GM06990 (cell line): ENCODE measurements at regions not wholly inside any gene's neighbourhood (a gene's known extent, or its start where the extent isn't known, plus 50 kb on each side); places are given as distances from the start of the nearest gene placed in this dataset.

Experiments
- DNase-seq: peaks from one replicate; pipeline ENCODE4 v3.0.0-alpha.2; 2011; ENCODE audit not compliant: insufficient read length; ENCODE audit errors: extremely low read depth
- H3K27me3 ChIP-seq: replicated peaks from 2 replicates; pipeline ENCODE4 v1.6.0; 2011; ENCODE audit warnings: low read length; ENCODE audit not compliant: control insufficient read depth, insufficient read depth
- H3K36me3 ChIP-seq: 2 replicates; pipeline ENCODE4 v1.5.1; 2011; ENCODE audit warnings: low read length; ENCODE audit not compliant: control insufficient read depth, insufficient read depth
- H3K4me3 ChIP-seq: replicated peaks from 2 replicates; pipeline ENCODE4 v1.5.1; 2011; ENCODE audit warnings: low read depth, mild to moderate bottlenecking, control low read depth, low read length
- CTCF ChIP-seq: IDR thresholded peaks from 2 replicates; pipeline ENCODE4 v1.5.1; 2011; ENCODE audit warnings: low read length, control low read depth, mild to moderate bottlenecking, inconsistent platforms; ENCODE audit not compliant: insufficient read depth, poor library complexity, severe bottlenecking

GRCh38 chr12:93214523-93215289 is 163.0 kb upstream of the NUDT4 start:
- no peak for DNase-seq
- Histone ChIP-seq H3K36me3 (no peaks in the 10 kb centered on the region), H3K27me3 (no peaks in the 10 kb centered on the region), H3K4me3 (no peak overlapping the region)
- no peak for TF ChIP-seq CTCF

- DNase-seq, result no peak
- Histone ChIP-seq H3K4me3 (no peak overlapping the region), H3K27me3 (no peaks in the 10 kb centered on the region), H3K36me3 (no peaks in the 10 kb centered on the region)
- TF ChIP-seq CTCF, result no peak
These were observed 162.4 kb upstream of the NUDT4 start for GRCh38 chr12:93215290-93215678.

GRCh38 chr12:93219947-93220346 is 157.8 kb upstream of the NUDT4 start:
- Histone ChIP-seq H3K4me3 (no peak overlapping the region), H3K36me3 (no peaks in the 10 kb centered on the region), H3K27me3 (no peaks in the 10 kb centered on the region)
- TF ChIP-seq CTCF, result no peak
- DNase-seq, result no peak

- DNase-seq, result no peak
- no peaks in the 10 kb centered on the region for H3K27me3 ChIP-seq
- no peaks in the 10 kb centered on the region for H3K36me3 ChIP-seq
- no peak overlapping the region for H3K4me3 ChIP-seq
- TF ChIP-seq CTCF, result no peak
These were observed 155.9 kb upstream of the NUDT4 start for GRCh38 chr12:93221841-93222240.

DNA sequence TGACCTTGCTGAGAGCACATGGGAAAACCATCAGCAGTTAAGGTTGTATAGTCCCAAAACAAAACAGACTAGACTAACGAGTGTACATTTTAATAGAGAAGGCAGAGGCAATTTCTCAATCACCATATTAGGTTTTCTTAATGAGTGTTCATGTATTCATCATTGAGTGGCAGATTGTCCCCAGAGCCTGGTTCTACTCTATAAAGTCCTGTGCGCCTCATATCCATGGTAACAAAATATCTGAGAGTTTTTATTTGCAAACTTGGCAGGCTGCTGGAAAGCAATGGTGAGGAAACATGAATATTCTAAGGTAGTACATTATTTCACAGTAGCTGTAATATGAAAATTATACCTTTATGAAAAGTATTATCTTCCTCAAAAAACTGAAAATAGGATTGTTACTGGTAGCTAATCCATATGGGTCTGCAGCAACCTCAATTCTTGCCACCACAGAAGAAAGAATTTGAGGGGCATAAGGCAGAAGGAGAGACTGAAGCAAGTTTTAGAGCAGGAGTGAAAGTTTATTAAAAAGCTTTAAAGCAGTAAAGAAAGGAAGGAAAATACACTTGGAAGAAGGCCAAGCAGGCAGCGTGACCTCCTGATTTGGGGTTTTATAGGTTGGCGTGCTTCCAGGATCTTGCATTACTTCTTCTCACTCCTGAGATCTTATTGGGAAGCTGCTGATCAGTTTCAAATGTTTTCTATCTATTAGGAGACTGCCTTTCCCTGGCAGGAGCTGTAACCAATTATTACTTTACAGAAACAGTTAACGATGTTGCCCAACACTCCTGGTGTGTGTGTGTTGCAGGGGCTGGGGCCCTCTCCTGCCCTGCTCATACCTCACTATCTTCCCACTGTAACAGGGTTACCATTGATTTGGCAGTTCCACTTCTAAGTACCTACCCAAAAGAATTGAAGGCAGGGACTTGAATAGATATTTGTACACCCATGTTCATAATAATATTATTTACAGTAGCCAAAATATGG is 154.0 kb upstream of the NUDT4 start:
- no peak for TF ChIP-seq CTCF
- H3K4me3 ChIP-seq, result no peak overlapping the region
- H3K27me3 ChIP-seq, result no peaks in the 10 kb centered on the region
- DNase-seq, result no peak
- no peaks in the 10 kb centered on the region for H3K36me3 ChIP-seq
